PC-9 (cell line): ENCODE measurements at regions not wholly inside any gene's neighbourhood (a gene's known extent, or its start where the extent isn't known, plus 50 kb on each side); places are given as distances from the start of the nearest gene placed in this dataset.
A peak's percentile ranks its signal among the peaks of the same experiment; 100 is the strongest.

ENCODE experiments used
- BruUV-seq: library from RNA; stranded (reverse); fragments of 400-500 nt; replicated peaks from 2 replicates; lab custom pipeline; 2021; lab: Mats Ljungman, UMichigan
- CTCF ChIA-PET: fragments of 300-600 bp; sonication (Branson Sonifier 250); formaldehyde crosslinking; loops from one replicate; lab custom pipeline; 2022; ENCODE audit warnings: antibody characterized with exemption; lab: Charles Lee
- POLR2A ChIA-PET: fragments of 300-600 bp; sonication (Branson Sonifier 250); formaldehyde crosslinking; loops from one replicate; lab custom pipeline; 2022; ENCODE audit warnings: antibody characterized with exemption; ENCODE audit not compliant: unreplicated experiment; lab: Charles Lee
- DNase-seq, 2 experiments: peaks; one replicate each; pipeline versions ENCODE4 v3.0.0 to v3.0.0-alpha.2; 2015 to 2022; ENCODE audit warnings: mixed read lengths in 1 of 2
- H2AFZ ChIP-seq: fragments of 200-600 bp; sonication (generic); 2 replicates; pipeline ENCODE4 v1.8.1; 2017; ENCODE audit warnings: antibody characterized with exemption
- H3F3A ChIP-seq: fragments of 200-600 bp; sonication (generic); 2 replicates; pipeline ENCODE4 v1.8.1; 2017; ENCODE audit warnings: antibody characterized with exemption, mild to moderate bottlenecking, low read depth; ENCODE audit not compliant: insufficient read depth
- H3K27ac ChIP-seq: fragments of 200-600 bp; sonication (generic); 2 replicates; pipeline ENCODE4 v1.6.1; 2016; ENCODE audit warnings: mixed run types
- H3K27me3 ChIP-seq: fragments of 200-600 bp; sonication (generic); 2 replicates; pipeline ENCODE4 v1.6.1; 2016; ENCODE audit warnings: low read depth, mixed run types; ENCODE audit not compliant: insufficient read depth
- H3K36me3 ChIP-seq: fragments of 200-600 bp; sonication (generic); 2 replicates; pipeline ENCODE4 v1.6.1; 2016; ENCODE audit warnings: low read depth, mixed run types
- H3K4me1 ChIP-seq: fragments of 200-600 bp; sonication (generic); replicated peaks from 2 replicates; pipeline ENCODE4 v1.6.1; 2016; ENCODE audit warnings: mixed run types; ENCODE audit not compliant: insufficient read depth
- H3K4me2 ChIP-seq: fragments of 200-600 bp; sonication (generic); 2 replicates; pipeline ENCODE4 v1.6.1; 2017; ENCODE audit warnings: mixed run types
- H3K4me3 ChIP-seq: fragments of 200-600 bp; sonication (generic); 2 replicates; pipeline ENCODE4 v1.6.1; 2016; ENCODE audit warnings: mixed run types
- H3K79me2 ChIP-seq: fragments of 200-600 bp; sonication (generic); 2 replicates; pipeline ENCODE4 v1.6.1; 2017; ENCODE audit warnings: low read depth, mixed run types
- H3K9me2 ChIP-seq: fragments of 200-600 bp; sonication (generic); 2 replicates; pipeline ENCODE4 v1.8.1; 2017; ENCODE audit warnings: mild to moderate bottlenecking; ENCODE audit not compliant: insufficient read depth
- H3K9me3 ChIP-seq: fragments of 200-600 bp; sonication (generic); 2 replicates; pipeline ENCODE4 v1.8.1; 2016; ENCODE audit warnings: low read depth; ENCODE audit not compliant: insufficient read depth
- H4K20me1 ChIP-seq: fragments of 200-600 bp; sonication (generic); 2 replicates; pipeline ENCODE4 v1.8.1; 2017; ENCODE audit not compliant: insufficient read depth
- EZH2 ChIP-seq: fragments of 200-600 bp; sonication (generic); IDR thresholded peaks from 2 replicates; pipeline ENCODE4 v1.8.0; 2017; ENCODE audit warnings: antibody characterized with exemption, low read depth
- intact Hi-C: fragments of 100-400 bp; cut with micrococcal nuclease; formaldehyde crosslinking; loops from one replicate; pipeline ENCODE4 v1.10.0; 2022; ENCODE audit not compliant: unreplicated experiment
- TF ChIP-seq, protein P1 (sequence below): fragments of 200-600 bp; sonication (generic); conservative IDR thresholded peaks from 2 replicates; pipeline ENCODE4 v1.6.1; 2017; ENCODE audit warnings: mixed run types, antibody characterized with exemption, mild to moderate bottlenecking, moderate library complexity

DNA sequence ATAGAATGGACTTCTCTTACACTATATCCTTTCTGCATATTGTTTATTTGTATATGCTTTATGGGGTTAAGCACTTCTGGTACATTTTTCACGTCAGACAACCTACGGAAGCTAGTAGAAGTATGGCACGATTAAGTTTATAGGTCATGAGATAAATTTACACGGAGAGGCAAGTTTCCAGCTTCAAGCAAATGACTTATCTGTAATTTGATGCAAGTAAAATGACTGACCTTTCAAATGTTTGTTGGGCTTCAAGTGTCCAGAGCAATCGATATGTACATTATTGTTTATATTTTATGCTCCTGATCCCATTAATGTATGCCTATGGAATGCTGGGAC is 97.5 kb upstream of the EFEMP1 start:
- no TSS peak for BruUV-seq
- intact Hi-C loops = no loop called here
- Histone ChIP-seq H3K4me3 (peak overlapping the region; percentile 18; the same call in 1 of the 2 replicates), H3K36me3 (no peaks in the 10 kb centered on the region), H3K4me2 (peak overlapping the region; percentile 49), H3K79me2 (no peaks in the 10 kb centered on the region), H3K27ac (no peak overlapping the region), H4K20me1 (no peaks in the 10 kb centered on the region), H3K9me3 (no peaks in the 10 kb centered on the region), H3K27me3 (no peaks in the 10 kb centered on the region), H2AFZ (peak overlapping the region; percentile 49; the same call in 1 of the 2 replicates), H3K9me2 (no peaks in the 10 kb centered on the region), H3F3A (no peaks in the 10 kb centered on the region), H3K4me1 (no peaks in the 10 kb centered on the region)
- POLR2A ChIA-PET = no interaction called here
- DNase-seq = no peak
- CTCF ChIA-PET = interaction anchor here (0.5 to 0.6 kb wide), 2 partner anchors 14 to 426 kb away, joined by 5 to 9 read pairs; no protein-coding TSS in a partner anchor
- TF ChIP-seq EZH2 = no peak
- TF ChIP-seq, protein P1, sequence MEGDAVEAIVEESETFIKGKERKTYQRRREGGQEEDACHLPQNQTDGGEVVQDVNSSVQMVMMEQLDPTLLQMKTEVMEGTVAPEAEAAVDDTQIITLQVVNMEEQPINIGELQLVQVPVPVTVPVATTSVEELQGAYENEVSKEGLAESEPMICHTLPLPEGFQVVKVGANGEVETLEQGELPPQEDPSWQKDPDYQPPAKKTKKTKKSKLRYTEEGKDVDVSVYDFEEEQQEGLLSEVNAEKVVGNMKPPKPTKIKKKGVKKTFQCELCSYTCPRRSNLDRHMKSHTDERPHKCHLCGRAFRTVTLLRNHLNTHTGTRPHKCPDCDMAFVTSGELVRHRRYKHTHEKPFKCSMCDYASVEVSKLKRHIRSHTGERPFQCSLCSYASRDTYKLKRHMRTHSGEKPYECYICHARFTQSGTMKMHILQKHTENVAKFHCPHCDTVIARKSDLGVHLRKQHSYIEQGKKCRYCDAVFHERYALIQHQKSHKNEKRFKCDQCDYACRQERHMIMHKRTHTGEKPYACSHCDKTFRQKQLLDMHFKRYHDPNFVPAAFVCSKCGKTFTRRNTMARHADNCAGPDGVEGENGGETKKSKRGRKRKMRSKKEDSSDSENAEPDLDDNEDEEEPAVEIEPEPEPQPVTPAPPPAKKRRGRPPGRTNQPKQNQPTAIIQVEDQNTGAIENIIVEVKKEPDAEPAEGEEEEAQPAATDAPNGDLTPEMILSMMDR = no peak

DNA sequence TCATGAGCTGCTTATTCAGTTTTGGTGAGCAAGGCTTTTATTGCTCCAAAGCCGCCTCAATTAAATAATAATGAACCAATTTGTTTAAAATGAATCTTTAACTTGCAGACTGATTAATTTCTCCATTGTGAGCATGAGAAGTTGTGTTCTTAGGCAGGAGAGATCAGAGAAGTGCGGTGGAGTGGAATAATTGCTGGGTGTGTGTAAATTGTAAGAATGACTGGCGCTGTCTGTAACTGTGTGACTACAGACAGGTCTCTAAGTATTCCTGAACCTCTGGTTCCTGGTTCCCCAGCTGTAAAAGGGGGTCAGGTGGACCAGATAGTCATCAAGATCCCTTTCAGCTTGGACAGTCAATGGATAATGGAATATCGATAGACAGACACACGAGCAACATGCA is 98.0 kb upstream of the EFEMP1 start:
- Histone ChIP-seq H3K4me3 (no peak overlapping the region), H3F3A (no peaks in the 10 kb centered on the region), H3K27me3 (no peaks in the 10 kb centered on the region), H3K27ac (no peak overlapping the region), H3K4me2 (no peak overlapping the region), H3K79me2 (no peaks in the 10 kb centered on the region), H3K4me1 (no peaks in the 10 kb centered on the region), H3K9me3 (no peaks in the 10 kb centered on the region), H3K9me2 (no peaks in the 10 kb centered on the region), H4K20me1 (no peaks in the 10 kb centered on the region), H3K36me3 (no peaks in the 10 kb centered on the region), H2AFZ (no peak overlapping the region)
- TF ChIP-seq EZH2 = no peak
- TF ChIP-seq, protein P1 = no peak
- ChIA-PET POLR2A (no interaction called here), CTCF (no interaction called here)
- no TSS peak for BruUV-seq
- intact Hi-C loops = no loop called here
- no peak for DNase-seq

DNA sequence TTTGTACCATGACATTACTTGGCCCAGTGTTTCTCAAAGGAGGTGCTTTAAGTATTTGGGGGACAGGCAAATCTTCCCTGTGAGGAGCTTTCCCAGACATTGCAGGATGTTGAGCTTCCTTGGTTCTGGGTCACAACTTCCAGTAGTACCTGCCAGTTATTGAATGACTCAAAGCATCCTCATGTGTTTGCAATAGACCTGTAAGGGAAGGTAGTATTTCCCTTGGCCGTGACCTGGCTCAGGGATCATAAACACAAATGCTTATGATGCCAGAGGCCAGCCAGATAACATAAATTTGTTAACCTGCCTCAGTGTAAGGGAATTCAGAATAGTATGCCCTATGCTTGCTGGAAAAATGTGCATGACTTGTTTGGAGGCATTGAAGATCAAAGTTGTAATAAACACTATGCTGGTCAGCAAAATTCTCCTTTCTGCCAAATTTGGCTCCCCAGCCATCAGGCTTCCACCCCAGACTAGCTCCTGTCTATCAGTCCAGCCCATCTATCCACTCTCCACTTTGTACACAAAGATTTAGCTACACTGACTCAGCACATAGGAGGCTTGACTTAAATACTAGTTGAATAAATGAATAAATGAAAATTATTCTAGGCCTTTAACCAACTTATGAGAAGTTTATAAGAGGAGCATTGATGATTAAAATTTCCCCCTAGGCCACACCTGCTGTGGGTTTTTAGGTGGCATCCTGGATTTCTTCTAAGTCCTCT is 102.0 kb upstream of the EFEMP1 start:
- Histone ChIP-seq H3K4me2 (no peak overlapping the region), H3K9me3 (no peaks in the 10 kb centered on the region), H4K20me1 (no peaks in the 10 kb centered on the region), H3K4me1 (no peaks in the 10 kb centered on the region), H3K27me3 (no peaks in the 10 kb centered on the region), H3K9me2 (no peaks in the 10 kb centered on the region), H2AFZ (no peak overlapping the region), H3K36me3 (no peaks in the 10 kb centered on the region), H3F3A (no peaks in the 10 kb centered on the region), H3K4me3 (no peak overlapping the region), H3K27ac (no peak overlapping the region), H3K79me2 (no peaks in the 10 kb centered on the region)
- TF ChIP-seq, protein P1 = no peak
- no peak for TF ChIP-seq EZH2
- no peak for DNase-seq
- BruUV-seq = no TSS peak
- ChIA-PET POLR2A (no interaction called here), CTCF (no interaction called here)
- intact Hi-C loops = no loop called here
